ENCODE measurements at regions not wholly inside any gene's neighbourhood (a gene's known extent, or its start where the extent isn't known, plus 50 kb on each side); places are given as distances from the start of the nearest gene placed in this dataset.

- no peaks in the 10 kb centered on the region for H3K9me3 ChIP-seq
- no peaks in the 10 kb centered on the region for H3K4me1 ChIP-seq
- no peak overlapping the region for H3K27ac ChIP-seq
- H3K4me3 ChIP-seq = no peak overlapping the region
- in situ Hi-C loops (cut with MboI; ENCODE audit: low pct_ligation_motif_present in 1 of 4, low pct_unique_long_range_greater_than_20kb in 1 of 4, low sequenced_read_pairs in 3 of 4) = no loop called here
- TF ChIP-seq, protein P1, sequence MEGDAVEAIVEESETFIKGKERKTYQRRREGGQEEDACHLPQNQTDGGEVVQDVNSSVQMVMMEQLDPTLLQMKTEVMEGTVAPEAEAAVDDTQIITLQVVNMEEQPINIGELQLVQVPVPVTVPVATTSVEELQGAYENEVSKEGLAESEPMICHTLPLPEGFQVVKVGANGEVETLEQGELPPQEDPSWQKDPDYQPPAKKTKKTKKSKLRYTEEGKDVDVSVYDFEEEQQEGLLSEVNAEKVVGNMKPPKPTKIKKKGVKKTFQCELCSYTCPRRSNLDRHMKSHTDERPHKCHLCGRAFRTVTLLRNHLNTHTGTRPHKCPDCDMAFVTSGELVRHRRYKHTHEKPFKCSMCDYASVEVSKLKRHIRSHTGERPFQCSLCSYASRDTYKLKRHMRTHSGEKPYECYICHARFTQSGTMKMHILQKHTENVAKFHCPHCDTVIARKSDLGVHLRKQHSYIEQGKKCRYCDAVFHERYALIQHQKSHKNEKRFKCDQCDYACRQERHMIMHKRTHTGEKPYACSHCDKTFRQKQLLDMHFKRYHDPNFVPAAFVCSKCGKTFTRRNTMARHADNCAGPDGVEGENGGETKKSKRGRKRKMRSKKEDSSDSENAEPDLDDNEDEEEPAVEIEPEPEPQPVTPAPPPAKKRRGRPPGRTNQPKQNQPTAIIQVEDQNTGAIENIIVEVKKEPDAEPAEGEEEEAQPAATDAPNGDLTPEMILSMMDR (IDR thresholded peaks at IDR 0.05) = no peak
- TF ChIP-seq EP300 (IDR thresholded peaks at IDR 0.05; ENCODE audit: low read depth) (no peak), POLR2A (IDR thresholded peaks at IDR 0.05) (no peak), POLR2AphosphoS5 (IDR thresholded peaks at IDR 0.05) (no peak)
- 92 to 93% methylated on average over 3 to 4 of the region's 4 CpGs for WGBS, 2 donors (ENCODE audit: low coverage in 1 of 2)
- intact Hi-C loops (cut with DNase I; ENCODE audit: low total_unique reads) = no loop called here
- DNase-seq = no peak
- no peaks in the 10 kb centered on the region for H3K27me3 ChIP-seq
- H3K36me3 ChIP-seq = no peaks in the 10 kb centered on the region
Measured at GRCh38 chr7:36019538-36019937, 133.5 kb upstream of the EEPD1 start.

GRCh38 chr7:36019980-36020379 is 133.1 kb upstream of the EEPD1 start:
- Histone ChIP-seq H3K36me3 (no peaks in the 10 kb centered on the region), H3K4me3 (no peak overlapping the region), H3K4me1 (no peaks in the 10 kb centered on the region), H3K27ac (no peak overlapping the region), H3K27me3 (no peaks in the 10 kb centered on the region), H3K9me3 (no peaks in the 10 kb centered on the region)
- 75 to 91% methylated on average over 1 to 7 of the region's 7 CpGs for WGBS, 2 donors (ENCODE audit: low coverage in 1 of 2)
- in situ Hi-C loops (cut with MboI; ENCODE audit: low pct_ligation_motif_present in 1 of 4, low pct_unique_long_range_greater_than_20kb in 1 of 4, low sequenced_read_pairs in 3 of 4) = no loop called here
- DNase-seq = no peak
- no peak for TF ChIP-seq POLR2A (IDR thresholded peaks at IDR 0.05)
- intact Hi-C loops (cut with DNase I; ENCODE audit: low total_unique reads) = no loop called here

- no peak overlapping the region for H3K27ac ChIP-seq
- H3K36me3 ChIP-seq = no peaks in the 10 kb centered on the region
- no peak overlapping the region for H3K4me3 ChIP-seq
- H3K4me1 ChIP-seq = no peaks in the 10 kb centered on the region
- WGBS, 2 donors (ENCODE audit: low coverage in 1 of 2) = 76 to 92% methylated on average over 2 to 5 of the region's 5 CpGs
- no peaks in the 10 kb centered on the region for H3K27me3 ChIP-seq
- DNase-seq = no peak
- intact Hi-C loops (cut with DNase I; ENCODE audit: low total_unique reads) (no loop called here), in situ Hi-C loops (cut with MboI; ENCODE audit: low pct_ligation_motif_present in 1 of 4, low pct_unique_long_range_greater_than_20kb in 1 of 4, low sequenced_read_pairs in 3 of 4) (no loop called here)
- TF ChIP-seq POLR2A (IDR thresholded peaks at IDR 0.05) (no peak), EP300 (IDR thresholded peaks at IDR 0.05; ENCODE audit: low read depth) (no peak), POLR2AphosphoS5 (IDR thresholded peaks at IDR 0.05) (no peak)
- TF ChIP-seq, protein P1 (IDR thresholded peaks at IDR 0.05) = no peak
- H3K9me3 ChIP-seq = no peaks in the 10 kb centered on the region
Measured at GRCh38 chr7:36021367-36021766, 131.7 kb upstream of the EEPD1 start.

GRCh38 chr7:36021917-36022550 is 131.0 kb upstream of the EEPD1 start:
- intact Hi-C loops (cut with DNase I; ENCODE audit: low total_unique reads) = no loop called here

More at GRCh38 chr7:36021917-36022550, 131.0 kb upstream of the EEPD1 start:
- Histone ChIP-seq H3K27me3 (no peaks in the 10 kb centered on the region), H3K4me1 (no peaks in the 10 kb centered on the region), H3K4me3 (no peak overlapping the region), H3K27ac (no peak overlapping the region), H3K36me3 (no peaks in the 10 kb centered on the region), H3K9me3 (no peaks in the 10 kb centered on the region)
- TF ChIP-seq, protein P1 (IDR thresholded peaks at IDR 0.05) = no peak
- TF ChIP-seq POLR2A (IDR thresholded peaks at IDR 0.05) = no peak
- TF ChIP-seq POLR2AphosphoS5 (IDR thresholded peaks at IDR 0.05) = no peak
- no peak for TF ChIP-seq EP300 (IDR thresholded peaks at IDR 0.05; ENCODE audit: low read depth)
- DNase-seq = no peak
- in situ Hi-C loops (cut with MboI; ENCODE audit: low pct_ligation_motif_present in 1 of 4, low pct_unique_long_range_greater_than_20kb in 1 of 4, low sequenced_read_pairs in 3 of 4) = no loop called here
- 81 to 88% methylated on average over 8 to 11 of the region's 11 CpGs for WGBS, 2 donors (ENCODE audit: low coverage in 1 of 2)
